H1 (cell line): ENCODE measurements at regions not wholly inside any gene's neighbourhood (a gene's known extent, or its start where the extent isn't known, plus 50 kb on each side); places are given as distances from the start of the nearest gene placed in this dataset.
"Not testable (repeated sequence)": the region's sequence is repeated elsewhere in the genome, so short reads cannot be mapped to it uniquely, and the experiment has no call there.

Experiments
- CTCF ChIA-PET: fragments of 300-600 bp; sonication (Branson Sonifier 250); formaldehyde crosslinking; loops from one replicate; lab custom pipeline; 2021; ENCODE audit not compliant: partially characterized antibody; lab: Charles Lee
- POLR2A ChIA-PET: fragments of 300-600 bp; sonication (Branson Sonifier 250); formaldehyde crosslinking; loops from one replicate; lab custom pipeline; 2021; ENCODE audit warnings: inconsistent platforms; ENCODE audit not compliant: partially characterized antibody; lab: Charles Lee
- DNase-seq, 2 experiments: peaks; one replicate each; pipeline versions ENCODE4 v3.0.0 to v3.0.0-alpha.2; 2010 to 2022; ENCODE audit warnings: low spot score in 2 of 2, low read depth in 1 of 2, mixed read lengths in 1 of 2
- FAIRE-seq: peaks from 2 replicates; lab custom pipeline; 2011; peaks lifted over from hg19 to GRCh38; lab: Jason Lieb, UNC
- H2AFZ ChIP-seq: 2 replicates; pipeline ENCODE4 v1.8.1; 2012; ENCODE audit warnings: low read length, inconsistent platforms
- H2AK5ac ChIP-seq: 2 replicates; pipeline ENCODE4 v1.6.1; 2013; ENCODE audit warnings: low read depth, low read length
- H2BK120ac ChIP-seq: replicated peaks from 2 replicates; pipeline ENCODE3; 2013; ENCODE audit warnings: low read depth, low read length, inconsistent platforms
- H2BK12ac ChIP-seq: 2 replicates; pipeline ENCODE4 v1.6.1; 2013; ENCODE audit warnings: low read depth, low read length
- H2BK15ac ChIP-seq: 2 replicates; pipeline ENCODE4 v1.6.1; 2013; ENCODE audit warnings: low read length
- H2BK20ac ChIP-seq: 2 replicates; pipeline ENCODE4 v1.6.1; 2013; ENCODE audit warnings: low read length
- H2BK5ac ChIP-seq: 2 replicates; pipeline ENCODE4 v1.6.1; 2013; ENCODE audit warnings: low read depth, low read length
- H3K14ac ChIP-seq: 2 replicates; pipeline ENCODE4 v1.6.1; 2013; ENCODE audit warnings: inconsistent platforms; ENCODE audit not compliant: insufficient read length
- H3K18ac ChIP-seq: 2 replicates; pipeline ENCODE4 v1.6.1; 2013; ENCODE audit warnings: low read length; ENCODE audit errors: extremely low read depth
- H3K23ac ChIP-seq: 2 replicates; pipeline ENCODE4 v1.6.1; 2013; ENCODE audit warnings: inconsistent platforms; ENCODE audit not compliant: insufficient read length
- H3K23me2 ChIP-seq: 2 replicates; pipeline ENCODE4 v1.6.1; 2013; ENCODE audit warnings: low read depth, low read length
- H3K27ac ChIP-seq: 2 replicates; pipeline ENCODE4 v1.6.1; 2011; ENCODE audit warnings: low read depth, low read length, inconsistent platforms
- H3K27me3 ChIP-seq, 4 experiments: replicated peaks in 1 of 4; 1 replicate in 1 of 4; 2 replicates in 3 of 4; pipeline versions ENCODE4 v1.6.1 to v1.8.1; 2011 to 2013; ENCODE audit warnings: low read length in 3 of 4, mild to moderate bottlenecking in 3 of 4, inconsistent platforms in 2 of 4, mixed read lengths in 2 of 4, moderate library complexity in 1 of 4; ENCODE audit not compliant: control insufficient read depth in 3 of 4, insufficient read depth in 3 of 4; ENCODE audit errors: extremely low read depth in 1 of 4
- H3K36me3 ChIP-seq, 4 experiments: 2 replicates each; pipeline versions ENCODE4 v1.6.1 to v1.8.1; 2011 to 2013; ENCODE audit warnings: mild to moderate bottlenecking in 4 of 4, low read length in 3 of 4, moderate library complexity in 2 of 4, control low read depth in 1 of 4, inconsistent platforms in 1 of 4; ENCODE audit not compliant: insufficient read depth in 4 of 4, control insufficient read depth in 2 of 4
- H3K4ac ChIP-seq: replicated peaks from 2 replicates; pipeline ENCODE3; 2013; ENCODE audit warnings: low read length, low read depth, mixed read lengths, inconsistent platforms; ENCODE audit not compliant: insufficient read length
- H3K4me1 ChIP-seq, 4 experiments: replicated peaks in 1 of 4; 1 replicate in 1 of 4; 2 replicates in 3 of 4; pipeline versions ENCODE4 v1.6.1 to v1.8.1; 2011 to 2013; ENCODE audit warnings: low read length in 3 of 4, inconsistent platforms in 2 of 4, mixed read lengths in 1 of 4; ENCODE audit not compliant: insufficient read depth in 4 of 4, control insufficient read depth in 3 of 4
- H3K4me2 ChIP-seq, 2 experiments: 2 replicates each; pipeline versions ENCODE4 v1.6.1 to v1.8.1; 2011 to 2013; ENCODE audit warnings: low read depth in 2 of 2, low read length in 2 of 2, control low read depth in 1 of 2, inconsistent platforms in 1 of 2, mild to moderate bottlenecking in 1 of 2; ENCODE audit not compliant: insufficient read depth in 1 of 2
- H3K4me3 ChIP-seq, 4 experiments: fragments of 200-600, 300-600 bp in 1 of 4; sonication (generic), shearing (Covaris generic), sonication (Bioruptor Twin) in 1 of 4; 2 replicates each; pipeline versions ENCODE4 v1.5.1 to v1.8.1; 2011 to 2016; ENCODE audit warnings: low read length in 4 of 4, low read depth in 3 of 4, control low read depth in 2 of 4, inconsistent platforms in 2 of 4, mild to moderate bottlenecking in 2 of 4, mixed read lengths in 1 of 4, moderate library complexity in 1 of 4; ENCODE audit not compliant: insufficient read depth in 2 of 4; ENCODE audit errors: extremely low read depth in 1 of 4
- H3K56ac ChIP-seq: replicated peaks from 2 replicates; pipeline ENCODE3; 2013; ENCODE audit warnings: low read depth, mild to moderate bottlenecking, mixed read lengths, low read length, inconsistent platforms; ENCODE audit not compliant: insufficient read length
- H3K79me1 ChIP-seq: 2 replicates; pipeline ENCODE4 v1.6.1; 2013; ENCODE audit warnings: low read depth, low read length, control low read depth
- H3K79me2 ChIP-seq, 2 experiments: 2 replicates each; pipeline versions ENCODE4 v1.6.1 to v1.8.1; 2012 to 2013; ENCODE audit warnings: low read length in 2 of 2, mild to moderate bottlenecking in 2 of 2, inconsistent platforms in 1 of 2; ENCODE audit not compliant: insufficient read depth in 2 of 2, control insufficient read depth in 1 of 2
- H3K9ac ChIP-seq, 4 experiments: replicated peaks in 1 of 4; 1 replicate in 1 of 4; 2 replicates in 3 of 4; pipeline versions ENCODE4 v1.6.1 to v1.8.1; 2011 to 2013; ENCODE audit warnings: low read depth in 3 of 4, low read length in 3 of 4, control low read depth in 2 of 4, mild to moderate bottlenecking in 2 of 4, moderate library complexity in 2 of 4, inconsistent platforms in 1 of 4; ENCODE audit errors: extremely low read depth in 1 of 4
- H3K9me3 ChIP-seq, 2 experiments: 2 replicates each; pipeline versions ENCODE4 v1.6.1 to v1.8.1; 2012 to 2013; ENCODE audit warnings: mild to moderate bottlenecking in 2 of 2, moderate library complexity in 2 of 2, control low read depth in 1 of 2, inconsistent platforms in 1 of 2, low read depth in 1 of 2, low read length in 1 of 2, mixed read lengths in 1 of 2; ENCODE audit not compliant: insufficient read depth in 2 of 2
- H4K20me1 ChIP-seq, 2 experiments: replicated peaks in 1 of 2; 2 replicates each; pipeline versions ENCODE3 to v1.8.1; 2011 to 2013; ENCODE audit warnings: inconsistent platforms in 2 of 2, low read length in 2 of 2, mild to moderate bottlenecking in 1 of 2; ENCODE audit not compliant: insufficient read depth in 2 of 2, control insufficient read depth in 1 of 2
- H4K5ac ChIP-seq: 2 replicates; pipeline ENCODE4 v1.6.1; 2013; ENCODE audit warnings: low read length, low read depth, mixed read lengths, inconsistent platforms; ENCODE audit not compliant: insufficient read length
- H4K8ac ChIP-seq: 2 replicates; pipeline ENCODE4 v1.8.0; 2013; ENCODE audit warnings: mild to moderate bottlenecking, moderate library complexity, low read length, inconsistent platforms; ENCODE audit not compliant: insufficient read depth; ENCODE audit errors: extremely low read depth
- H4K91ac ChIP-seq: replicated peaks from 2 replicates; pipeline ENCODE3; 2013; ENCODE audit warnings: low read length, mixed read lengths, inconsistent platforms; ENCODE audit not compliant: insufficient read length
- WGBS, 2 experiments: shearing (Covaris generic) in 1 of 2; methylation state at CpG; one replicate each; pipeline versions ENCODE4 v1.1.6 to v1.1.7; 2013 to 2015; ENCODE audit warnings: low lambda C conversion rate in 2 of 2, mixed read lengths in 2 of 2, inconsistent platforms in 1 of 2, low coverage in 1 of 2, missing lambda C conversion rate in 1 of 2; ENCODE audit not compliant: insufficient replicate concordance in 2 of 2, insufficient coverage in 1 of 2, insufficient read length in 1 of 2; ENCODE audit errors: extremely low coverage in 1 of 2, missing lambda C conversion rate in 1 of 2; 5-methylcytosine and 5-hydroxymethylcytosine counted together

GRCh38 chr1:234824836-234825235 is 214.9 kb upstream of the IRF2BP2 start:
- H2BK120ac ChIP-seq, H2BK15ac ChIP-seq, H3K14ac ChIP-seq, H4K5ac ChIP-seq, H3K4me2 ChIP-seq, H2BK12ac ChIP-seq, H3K79me1 ChIP-seq, FAIRE-seq, H3K79me2 ChIP-seq, H3K9me3 ChIP-seq, H4K91ac ChIP-seq, H3K27me3 ChIP-seq, H4K20me1 ChIP-seq, H3K23ac ChIP-seq, H4K8ac ChIP-seq, H3K4ac ChIP-seq, H2AK5ac ChIP-seq, H3K18ac ChIP-seq, H3K4me3 ChIP-seq, H3K23me2 ChIP-seq, POLR2A ChIA-PET, H2BK20ac ChIP-seq, H3K4me1 ChIP-seq, H2AFZ ChIP-seq, H3K56ac ChIP-seq, DNase-seq, H2BK5ac ChIP-seq, H3K36me3 ChIP-seq, H3K9ac ChIP-seq, H3K27ac ChIP-seq: not testable (repeated sequence)
- CTCF ChIA-PET: interaction anchor here (0.7 to 1.0 kb wide), 2 partner anchors 34 to 241 kb away, joined by 3 to 4 read pairs; no protein-coding TSS in a partner anchor
- WGBS, 2 experiments: 100% methylated on average over 7 of the region's 7 CpGs; no CpG with 5 or more reads in 1 of the 2 experiments
